ENCODE measurements at regions not wholly inside any gene's neighbourhood (a gene's known extent, or its start where the extent isn't known, plus 50 kb on each side); places are given as distances from the start of the nearest gene placed in this dataset.

DNA sequence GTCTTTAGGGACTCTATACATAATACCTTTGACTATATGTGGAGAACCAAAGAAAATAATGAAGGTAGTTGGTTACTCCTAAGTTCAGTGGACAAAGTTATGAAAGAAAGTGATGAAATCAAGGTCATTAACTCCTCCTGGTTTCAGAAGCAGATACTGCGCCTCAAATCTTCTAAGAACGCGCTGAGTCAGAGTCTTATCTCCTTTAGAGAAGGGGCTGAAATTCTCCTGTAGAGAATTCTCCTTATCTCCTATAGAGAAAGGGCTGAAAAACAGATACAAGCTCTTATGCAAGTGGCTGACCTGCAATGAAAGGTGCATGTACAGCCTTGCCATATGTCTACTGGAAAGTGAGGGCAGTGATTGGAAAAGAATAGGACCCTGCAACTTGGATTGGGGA is 824.2 kb downstream of the NSUN3 start:
- H3K27me3 ChIP-seq (ENCODE audit: control insufficient read depth in 2 of 2, insufficient read depth in 2 of 2, low read length in 2 of 2) = no peaks in the 10 kb centered on the region
- no peaks in the 10 kb centered on the region for H3K4me1 ChIP-seq (ENCODE audit: control insufficient read depth in 2 of 2, insufficient read depth in 2 of 2, low read length in 2 of 2)
- no peak overlapping the region for H3K9ac ChIP-seq (ENCODE audit: low read depth in 1 of 2, low read length in 2 of 2)
- no peaks in the 10 kb centered on the region for H3K36me3 ChIP-seq (ENCODE audit: control insufficient read depth in 2 of 2, insufficient read depth in 2 of 2, low read length in 2 of 2)
- no peaks in the 10 kb centered on the region for H3K9me3 ChIP-seq (ENCODE audit: control insufficient read depth in 2 of 2, low read length in 2 of 2)
- H3K4me3 ChIP-seq (ENCODE audit: low read length in 2 of 2) = no peak overlapping the region
- H3K27ac ChIP-seq (ENCODE audit: low read depth in 2 of 2, low read length in 2 of 2) = no peak overlapping the region

DNA sequence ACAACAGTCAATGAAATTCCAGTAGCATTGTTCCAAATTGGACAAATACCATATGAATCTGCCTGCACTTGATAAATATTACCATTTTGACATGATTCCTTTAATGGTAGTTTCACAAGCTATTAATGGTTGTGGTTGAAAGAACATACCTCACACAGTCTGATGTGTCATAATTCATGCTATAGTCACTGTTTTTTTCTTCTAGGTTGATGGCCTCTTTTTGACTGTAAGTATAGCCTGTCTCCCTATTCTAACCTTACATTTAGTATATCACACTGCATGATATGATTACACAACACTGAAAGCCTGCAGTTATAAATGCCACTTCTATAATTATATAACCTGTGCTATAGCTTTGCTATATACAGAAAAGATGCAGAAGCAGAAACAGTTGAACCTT is 834.1 kb downstream of the NSUN3 start:
- Histone ChIP-seq H3K27me3 (ENCODE audit: control insufficient read depth in 2 of 2, insufficient read depth in 2 of 2, low read length in 2 of 2) (no peaks in the 10 kb centered on the region), H3K27ac (ENCODE audit: low read depth in 2 of 2, low read length in 2 of 2) (no peak overlapping the region), H3K4me3 (ENCODE audit: low read length in 2 of 2) (no peak overlapping the region), H3K4me1 (ENCODE audit: control insufficient read depth in 2 of 2, insufficient read depth in 2 of 2, low read length in 2 of 2) (no peaks in the 10 kb centered on the region), H3K9ac (ENCODE audit: low read depth in 1 of 2, low read length in 2 of 2) (no peak overlapping the region), H3K36me3 (ENCODE audit: control insufficient read depth in 2 of 2, insufficient read depth in 2 of 2, low read length in 2 of 2) (no peaks in the 10 kb centered on the region), H3K9me3 (ENCODE audit: control insufficient read depth in 2 of 2, low read length in 2 of 2) (no peaks in the 10 kb centered on the region)

DNA sequence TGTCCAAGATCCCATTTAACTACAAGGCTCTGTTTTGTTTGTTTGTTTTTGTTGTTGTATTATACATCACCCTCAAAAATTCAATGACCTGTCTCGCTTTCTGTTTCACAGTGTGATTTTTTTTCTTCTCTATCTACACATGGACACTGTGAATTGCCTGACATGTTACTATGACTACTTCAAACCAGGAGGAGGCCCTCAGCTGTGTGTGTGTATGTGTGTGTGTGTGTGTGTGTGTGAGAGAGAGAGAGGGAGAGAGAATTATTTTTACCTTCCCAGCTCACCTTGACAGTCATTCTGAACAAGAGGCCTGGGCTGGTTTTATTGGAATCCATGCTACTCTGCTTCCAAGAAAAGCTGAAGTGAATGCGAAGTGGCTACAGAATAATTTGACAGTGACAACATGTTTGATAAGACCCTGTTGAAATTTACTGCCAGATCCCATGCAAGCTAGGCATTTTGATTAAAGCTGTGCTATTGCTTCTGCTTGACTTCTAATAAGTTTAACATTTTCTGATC is 841.4 kb downstream of the NSUN3 start:
- H3K27ac ChIP-seq (ENCODE audit: low read depth in 2 of 2, low read length in 2 of 2) = no peak overlapping the region

DNA sequence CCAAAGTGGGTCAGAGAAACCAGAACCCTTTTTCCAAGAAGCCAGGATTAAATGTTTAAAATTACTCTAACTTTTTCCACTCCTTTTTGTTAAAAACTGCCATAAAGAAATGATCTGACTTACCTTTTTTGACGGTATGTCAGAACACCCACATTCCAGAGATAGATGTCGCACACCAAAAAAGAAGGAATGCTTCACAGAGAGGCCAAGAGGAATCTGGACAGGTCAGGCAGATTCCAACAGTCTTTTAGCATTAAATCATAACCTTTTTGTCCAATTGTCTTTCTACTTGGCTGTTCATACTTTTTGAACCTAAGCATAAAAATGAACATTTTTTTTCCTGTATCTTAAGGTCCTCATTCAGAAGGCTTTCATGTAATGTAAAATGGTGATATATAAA is 846.9 kb downstream of the NSUN3 start:
- H3K9ac ChIP-seq (ENCODE audit: low read depth in 1 of 2, low read length in 2 of 2) = no peak overlapping the region
- H3K4me3 ChIP-seq (ENCODE audit: low read length in 2 of 2) = no peak overlapping the region
- no peaks in the 10 kb centered on the region for H3K9me3 ChIP-seq (ENCODE audit: control insufficient read depth in 2 of 2, low read length in 2 of 2)
- no peaks in the 10 kb centered on the region for H3K27me3 ChIP-seq (ENCODE audit: control insufficient read depth in 2 of 2, insufficient read depth in 2 of 2, low read length in 2 of 2)
- H3K27ac ChIP-seq (ENCODE audit: low read depth in 2 of 2, low read length in 2 of 2) = no peak overlapping the region
- no peaks in the 10 kb centered on the region for H3K4me1 ChIP-seq (ENCODE audit: control insufficient read depth in 2 of 2, insufficient read depth in 2 of 2, low read length in 2 of 2)
- H3K36me3 ChIP-seq (ENCODE audit: control insufficient read depth in 2 of 2, insufficient read depth in 2 of 2, low read length in 2 of 2) = no peaks in the 10 kb centered on the region

More for the DNA sequence above, 841.4 kb downstream of the NSUN3 start:
- no peaks in the 10 kb centered on the region for H3K36me3 ChIP-seq (ENCODE audit: control insufficient read depth in 2 of 2, insufficient read depth in 2 of 2, low read length in 2 of 2)
- no peaks in the 10 kb centered on the region for H3K4me1 ChIP-seq (ENCODE audit: control insufficient read depth in 2 of 2, insufficient read depth in 2 of 2, low read length in 2 of 2)
- H3K9me3 ChIP-seq (ENCODE audit: control insufficient read depth in 2 of 2, low read length in 2 of 2) = no peaks in the 10 kb centered on the region
- no peak overlapping the region for H3K4me3 ChIP-seq (ENCODE audit: low read length in 2 of 2)
- H3K27me3 ChIP-seq (ENCODE audit: control insufficient read depth in 2 of 2, insufficient read depth in 2 of 2, low read length in 2 of 2) = no peaks in the 10 kb centered on the region
- H3K9ac ChIP-seq (ENCODE audit: low read depth in 1 of 2, low read length in 2 of 2) = no peak overlapping the region

DNA sequence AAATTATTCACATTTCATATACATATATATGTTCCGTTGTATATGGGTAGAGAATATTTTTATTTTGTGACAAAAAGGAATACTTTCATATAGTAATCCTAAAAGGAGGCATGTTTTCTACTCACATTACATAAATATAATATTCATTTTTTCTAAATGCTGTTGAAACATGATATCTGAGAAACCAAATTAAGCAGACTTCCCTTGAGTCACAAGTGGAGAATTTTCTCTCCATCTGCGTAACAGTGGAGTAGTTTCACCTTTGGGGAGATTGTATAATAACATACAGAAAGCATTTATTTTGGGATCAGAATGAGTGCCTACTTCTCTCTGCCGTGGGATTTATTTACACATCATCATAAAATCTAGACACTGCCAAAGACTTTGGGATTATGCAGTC is 849.8 kb downstream of the NSUN3 start:
- Histone ChIP-seq H3K27me3 (ENCODE audit: control insufficient read depth in 2 of 2, insufficient read depth in 2 of 2, low read length in 2 of 2) (no peaks in the 10 kb centered on the region), H3K27ac (ENCODE audit: low read depth in 2 of 2, low read length in 2 of 2) (no peak overlapping the region), H3K4me3 (ENCODE audit: low read length in 2 of 2) (no peak overlapping the region), H3K9ac (ENCODE audit: low read depth in 1 of 2, low read length in 2 of 2) (no peak overlapping the region), H3K9me3 (ENCODE audit: control insufficient read depth in 2 of 2, low read length in 2 of 2) (no peaks in the 10 kb centered on the region), H3K36me3 (ENCODE audit: control insufficient read depth in 2 of 2, insufficient read depth in 2 of 2, low read length in 2 of 2) (no peaks in the 10 kb centered on the region), H3K4me1 (ENCODE audit: control insufficient read depth in 2 of 2, insufficient read depth in 2 of 2, low read length in 2 of 2) (no peaks in the 10 kb centered on the region)

DNA sequence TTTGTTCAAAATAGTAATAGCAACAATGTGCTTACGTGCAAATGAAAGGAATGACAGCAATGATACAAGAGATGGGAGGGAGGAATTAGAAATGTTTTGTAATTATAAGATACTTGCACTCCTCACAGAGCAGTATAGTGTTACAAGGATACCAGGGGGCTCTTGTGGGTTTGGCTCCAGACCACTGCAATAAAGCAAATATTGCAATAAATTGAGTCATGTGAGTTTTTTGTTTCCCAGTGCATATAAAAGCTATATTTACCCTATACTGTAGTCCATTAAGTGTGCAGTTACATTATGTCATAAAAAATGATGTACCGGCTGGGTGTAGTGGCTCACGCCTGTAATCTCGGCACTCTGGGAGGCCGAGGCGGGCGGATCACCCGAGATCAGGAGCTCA is 864.3 kb downstream of the NSUN3 start:
- H3K27ac ChIP-seq (ENCODE audit: low read depth in 2 of 2, low read length in 2 of 2) = no peak overlapping the region
- H3K4me1 ChIP-seq (ENCODE audit: control insufficient read depth in 2 of 2, insufficient read depth in 2 of 2, low read length in 2 of 2) = no peaks in the 10 kb centered on the region
- H3K9me3 ChIP-seq (ENCODE audit: control insufficient read depth in 2 of 2, low read length in 2 of 2) = no peaks in the 10 kb centered on the region
- H3K4me3 ChIP-seq (ENCODE audit: low read length in 2 of 2) = no peak overlapping the region
- no peak overlapping the region for H3K9ac ChIP-seq (ENCODE audit: low read depth in 1 of 2, low read length in 2 of 2)
- no peaks in the 10 kb centered on the region for H3K36me3 ChIP-seq (ENCODE audit: control insufficient read depth in 2 of 2, insufficient read depth in 2 of 2, low read length in 2 of 2)
- no peaks in the 10 kb centered on the region for H3K27me3 ChIP-seq (ENCODE audit: control insufficient read depth in 2 of 2, insufficient read depth in 2 of 2, low read length in 2 of 2)

DNA sequence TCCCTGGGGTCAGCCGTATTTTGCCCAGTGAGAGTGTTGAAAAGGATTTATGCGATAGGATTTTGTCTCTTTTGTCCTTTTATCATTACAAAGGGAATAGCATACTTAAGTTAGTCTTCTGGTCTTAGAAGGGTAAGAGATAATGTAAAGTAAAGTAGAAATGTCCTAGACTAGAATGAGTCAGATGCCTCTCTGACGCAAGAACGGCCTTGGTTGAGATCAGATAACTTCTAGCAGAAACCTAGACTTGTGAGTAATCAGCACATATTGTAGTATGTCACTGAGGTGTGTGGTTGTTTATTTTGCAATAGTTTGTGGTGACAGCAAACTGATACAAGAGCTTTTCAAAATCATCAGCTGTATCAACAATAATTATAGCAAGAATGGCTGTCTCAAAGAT is 866.1 kb downstream of the NSUN3 start:
- Histone ChIP-seq H3K4me1 (ENCODE audit: control insufficient read depth in 2 of 2, insufficient read depth in 2 of 2, low read length in 2 of 2) (no peaks in the 10 kb centered on the region), H3K4me3 (ENCODE audit: low read length in 2 of 2) (no peak overlapping the region), H3K27me3 (ENCODE audit: control insufficient read depth in 2 of 2, insufficient read depth in 2 of 2, low read length in 2 of 2) (no peaks in the 10 kb centered on the region), H3K36me3 (ENCODE audit: control insufficient read depth in 2 of 2, insufficient read depth in 2 of 2, low read length in 2 of 2) (no peaks in the 10 kb centered on the region), H3K9ac (ENCODE audit: low read depth in 1 of 2, low read length in 2 of 2) (no peak overlapping the region), H3K27ac (ENCODE audit: low read depth in 2 of 2, low read length in 2 of 2) (no peak overlapping the region), H3K9me3 (ENCODE audit: control insufficient read depth in 2 of 2, low read length in 2 of 2) (no peaks in the 10 kb centered on the region)

DNA sequence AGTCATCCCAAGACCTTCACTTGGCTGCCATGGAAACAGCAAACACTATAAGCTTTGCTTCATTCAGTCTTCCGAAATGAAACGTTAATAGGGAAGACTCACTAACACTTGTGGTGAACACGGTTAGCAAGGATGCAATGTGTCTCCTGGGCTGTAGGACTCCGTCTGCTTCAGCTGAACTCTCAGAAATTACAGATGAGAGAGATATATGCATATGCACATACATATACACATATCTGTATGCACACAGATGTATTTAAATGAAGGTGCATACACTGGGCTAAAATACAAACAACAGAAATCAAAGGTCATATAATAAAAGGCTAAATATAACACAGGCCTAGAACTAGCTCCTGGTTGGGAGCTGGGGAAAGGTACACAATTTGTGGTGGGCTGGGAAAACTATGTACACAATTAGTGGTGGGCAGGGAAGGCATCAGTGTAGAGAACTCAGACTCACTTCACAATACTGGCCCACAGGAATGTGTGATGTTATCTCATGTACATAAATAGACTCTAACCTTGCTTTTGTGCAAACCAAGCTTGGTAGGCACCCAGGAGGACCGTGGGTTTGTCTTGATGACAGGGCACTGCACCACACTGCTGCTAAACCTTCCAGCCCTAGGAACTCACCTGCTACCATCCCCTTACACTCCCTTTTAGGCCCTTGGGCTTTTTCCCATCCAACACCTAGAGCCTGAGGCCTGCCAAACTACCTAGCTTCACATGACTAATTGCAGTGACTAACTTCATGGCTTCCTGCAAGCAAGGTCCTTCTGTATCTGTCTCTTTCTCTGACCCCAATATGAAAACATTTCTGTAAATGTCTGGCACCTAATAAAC is 873.1 kb downstream of the NSUN3 start:
- Histone ChIP-seq H3K4me1 (ENCODE audit: control insufficient read depth in 2 of 2, insufficient read depth in 2 of 2, low read length in 2 of 2) (no peaks in the 10 kb centered on the region), H3K9me3 (ENCODE audit: control insufficient read depth in 2 of 2, low read length in 2 of 2) (no peaks in the 10 kb centered on the region), H3K36me3 (ENCODE audit: control insufficient read depth in 2 of 2, insufficient read depth in 2 of 2, low read length in 2 of 2) (no peaks in the 10 kb centered on the region), H3K27me3 (ENCODE audit: control insufficient read depth in 2 of 2, insufficient read depth in 2 of 2, low read length in 2 of 2) (no peaks in the 10 kb centered on the region), H3K27ac (ENCODE audit: low read depth in 2 of 2, low read length in 2 of 2) (no peak overlapping the region), H3K4me3 (ENCODE audit: low read length in 2 of 2) (no peak overlapping the region), H3K9ac (ENCODE audit: low read depth in 1 of 2, low read length in 2 of 2) (no peak overlapping the region)

DNA sequence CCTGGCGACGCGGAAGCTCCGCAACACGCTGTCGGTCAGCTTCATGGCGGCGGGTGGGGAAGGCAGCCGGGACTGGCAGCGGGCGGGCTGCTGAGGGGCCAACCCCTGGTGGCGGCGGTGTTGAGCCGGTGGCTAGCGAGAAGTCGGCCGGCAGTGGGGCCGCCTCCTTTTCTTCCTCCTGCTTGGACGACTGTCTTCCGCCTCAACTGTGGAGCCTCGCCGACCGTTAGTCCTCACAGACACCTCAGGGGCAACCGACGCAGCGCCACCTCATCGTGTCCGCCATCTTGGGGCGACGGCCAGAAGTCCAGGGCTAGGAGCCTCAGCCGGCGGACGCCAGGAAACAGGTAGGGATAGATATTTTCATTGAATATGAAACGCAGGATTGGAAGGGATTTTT is 875.1 kb downstream of the NSUN3 start:
- H3K9ac ChIP-seq (ENCODE audit: low read depth in 1 of 2, low read length in 2 of 2) = no peak overlapping the region
- H3K36me3 ChIP-seq (ENCODE audit: control insufficient read depth in 2 of 2, insufficient read depth in 2 of 2, low read length in 2 of 2) = no peaks in the 10 kb centered on the region
- H3K27me3 ChIP-seq (ENCODE audit: control insufficient read depth in 2 of 2, insufficient read depth in 2 of 2, low read length in 2 of 2) = no peaks in the 10 kb centered on the region
- no peak overlapping the region for H3K27ac ChIP-seq (ENCODE audit: low read depth in 2 of 2, low read length in 2 of 2)
- H3K4me1 ChIP-seq (ENCODE audit: control insufficient read depth in 2 of 2, insufficient read depth in 2 of 2, low read length in 2 of 2) = no peaks in the 10 kb centered on the region
- H3K4me3 ChIP-seq (ENCODE audit: low read length in 2 of 2) = no peak overlapping the region
- no peaks in the 10 kb centered on the region for H3K9me3 ChIP-seq (ENCODE audit: control insufficient read depth in 2 of 2, low read length in 2 of 2)

DNA sequence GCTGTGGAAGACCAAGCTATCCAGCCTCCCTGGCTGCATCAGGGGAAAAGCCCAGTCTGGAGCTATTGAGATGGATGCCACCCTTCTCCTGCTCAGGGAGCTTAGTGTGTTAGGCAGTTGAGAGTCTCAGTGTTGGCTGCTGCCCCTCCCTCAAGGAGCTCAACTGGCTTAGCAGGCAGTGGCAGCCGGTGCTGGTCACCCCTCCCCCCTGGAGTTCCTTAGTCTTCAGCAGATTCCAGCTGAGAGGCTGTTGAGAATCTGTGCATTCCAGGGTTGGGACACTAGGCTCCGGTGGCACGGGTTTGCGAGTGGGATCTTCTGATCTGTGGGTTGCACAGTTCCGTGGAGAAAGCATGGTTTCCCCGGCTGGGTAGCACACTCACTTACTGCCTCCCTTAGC is 883.8 kb downstream of the NSUN3 start:
- H3K4me3 ChIP-seq (ENCODE audit: low read length in 2 of 2) = no peak overlapping the region
- H3K9me3 ChIP-seq (ENCODE audit: control insufficient read depth in 2 of 2, low read length in 2 of 2) = no peaks in the 10 kb centered on the region
- H3K9ac ChIP-seq (ENCODE audit: low read depth in 1 of 2, low read length in 2 of 2) = no peak overlapping the region
- H3K27ac ChIP-seq (ENCODE audit: low read depth in 2 of 2, low read length in 2 of 2) = no peak overlapping the region
- no peaks in the 10 kb centered on the region for H3K36me3 ChIP-seq (ENCODE audit: control insufficient read depth in 2 of 2, insufficient read depth in 2 of 2, low read length in 2 of 2)
- H3K4me1 ChIP-seq (ENCODE audit: control insufficient read depth in 2 of 2, insufficient read depth in 2 of 2, low read length in 2 of 2) = no peaks in the 10 kb centered on the region
- no peaks in the 10 kb centered on the region for H3K27me3 ChIP-seq (ENCODE audit: control insufficient read depth in 2 of 2, insufficient read depth in 2 of 2, low read length in 2 of 2)
